SW 1271 (cell line): ENCODE measurements at regions not wholly inside any gene's neighbourhood (a gene's known extent, or its start where the extent isn't known, plus 50 kb on each side); places are given as distances from the start of the nearest gene placed in this dataset.

Experiments used
- DNase-seq, 2 experiments: peaks; one replicate each; lab custom pipeline; 2025; lab: John Stamatoyannopoulos, UW

DNA sequence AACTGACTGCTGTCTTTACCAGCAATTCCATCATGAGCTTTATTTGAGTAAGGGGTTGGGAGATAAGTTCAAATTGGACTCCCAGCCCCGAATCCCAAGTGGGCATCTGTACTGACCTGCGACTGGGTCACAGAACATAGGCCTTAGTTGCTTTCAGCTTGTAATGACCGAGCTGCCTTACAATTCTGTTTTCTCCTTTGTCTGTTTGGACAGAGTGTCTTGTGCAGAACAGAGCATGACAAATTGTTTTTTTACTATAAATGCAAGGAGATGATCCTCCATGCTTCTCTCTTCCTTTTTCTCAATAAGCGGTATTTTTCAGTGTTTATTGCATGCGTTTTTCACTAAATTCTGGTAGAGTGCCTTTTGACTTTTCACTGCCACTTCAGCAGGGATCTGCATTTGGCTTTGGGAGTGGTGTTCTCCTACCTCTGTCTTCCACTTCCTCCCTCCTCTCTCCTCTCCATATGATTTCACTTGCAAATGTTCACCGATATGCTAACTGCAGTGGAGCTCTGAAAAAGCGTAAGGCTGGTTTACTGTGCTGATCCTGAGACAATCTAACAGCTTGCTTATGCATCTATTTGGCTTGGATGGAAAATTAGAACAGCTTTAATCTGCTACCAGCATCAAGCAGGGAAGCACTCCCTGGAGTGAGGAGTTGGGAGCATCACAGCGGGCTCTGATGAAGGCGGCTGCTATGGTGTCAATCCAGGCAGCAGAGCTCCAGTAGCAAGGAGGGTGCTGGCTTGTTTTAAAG, 158.8 kb upstream of the SMIM21 start:
- DNase-seq: no peak

DNA sequence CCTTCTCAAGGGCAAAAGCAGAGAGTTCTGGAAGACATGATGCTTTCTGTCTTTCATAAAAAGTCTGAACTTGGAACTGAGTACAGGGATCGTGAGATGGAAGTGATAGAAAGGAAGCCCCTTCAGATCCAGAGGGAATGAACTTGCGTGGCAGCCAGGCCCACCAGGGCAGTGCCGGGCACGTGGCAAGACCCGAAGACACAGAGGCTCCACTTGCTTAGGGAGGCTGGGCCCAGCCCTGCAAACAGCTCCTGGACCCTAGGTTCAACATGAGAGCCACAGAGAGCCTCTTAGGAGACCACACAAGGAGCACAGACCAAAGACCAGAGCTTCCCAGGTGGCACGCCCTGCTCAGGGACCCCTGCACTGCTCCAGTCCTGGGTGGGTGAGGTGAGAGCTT, 155.4 kb upstream of the SMIM21 start:
- DNase-seq: no peak

DNA sequence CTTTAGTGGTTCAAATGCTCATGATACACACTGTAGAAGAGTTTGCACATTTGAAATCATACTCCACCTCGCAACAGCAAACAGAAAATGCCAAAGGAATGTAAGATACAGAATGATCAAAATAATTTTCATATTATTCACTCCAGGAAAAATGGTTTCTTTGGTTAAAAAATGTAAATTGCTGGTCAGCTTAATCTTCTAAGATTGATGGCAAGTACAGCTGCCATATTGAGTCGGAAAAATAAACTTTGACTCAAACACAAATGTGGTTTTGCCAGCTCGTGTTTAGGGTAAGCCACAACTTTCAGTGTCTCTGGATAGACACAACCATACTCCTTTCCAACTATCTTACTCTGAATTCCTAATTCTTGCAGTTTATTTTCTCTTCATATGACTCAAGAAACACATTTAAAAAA, 154.9 kb upstream of the SMIM21 start:
- no peak for DNase-seq

DNA sequence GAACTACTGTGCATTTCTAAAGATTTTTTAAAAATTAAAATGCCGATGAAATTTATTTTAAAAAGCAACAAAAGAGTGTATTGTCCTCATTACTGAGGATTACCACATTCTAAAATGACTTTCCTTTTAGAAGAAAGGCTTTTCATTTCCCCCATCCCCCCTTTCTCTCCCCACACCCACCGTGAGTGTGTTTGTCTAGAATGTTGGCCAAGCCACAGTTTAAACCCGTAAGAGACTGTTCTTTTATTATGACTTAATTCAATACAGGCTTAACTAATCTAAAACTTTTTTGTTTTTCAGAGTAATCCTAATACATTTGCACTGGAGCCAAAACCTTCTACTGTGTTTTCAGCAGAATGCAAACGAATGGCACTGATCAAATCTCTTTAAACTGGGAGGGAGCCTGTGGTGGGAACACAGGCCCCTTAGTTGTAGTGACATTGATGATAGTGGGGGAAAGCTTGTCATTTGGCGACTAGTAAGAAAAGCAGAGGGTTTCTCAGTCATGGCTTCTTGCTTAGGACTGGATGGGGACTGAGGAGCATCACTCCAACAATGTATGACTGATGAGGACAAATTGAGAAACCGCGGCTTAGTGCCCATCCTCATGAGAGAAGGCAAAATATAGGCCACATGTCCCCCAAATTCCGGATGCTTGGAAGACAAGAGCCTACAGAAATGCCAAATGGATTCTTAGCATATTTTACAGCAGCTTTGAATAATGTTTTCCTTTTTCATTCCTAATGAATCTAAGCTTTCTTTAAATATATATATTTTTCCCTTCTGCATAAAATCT, 154.0 kb upstream of the SMIM21 start:
- no peak for DNase-seq

DNA sequence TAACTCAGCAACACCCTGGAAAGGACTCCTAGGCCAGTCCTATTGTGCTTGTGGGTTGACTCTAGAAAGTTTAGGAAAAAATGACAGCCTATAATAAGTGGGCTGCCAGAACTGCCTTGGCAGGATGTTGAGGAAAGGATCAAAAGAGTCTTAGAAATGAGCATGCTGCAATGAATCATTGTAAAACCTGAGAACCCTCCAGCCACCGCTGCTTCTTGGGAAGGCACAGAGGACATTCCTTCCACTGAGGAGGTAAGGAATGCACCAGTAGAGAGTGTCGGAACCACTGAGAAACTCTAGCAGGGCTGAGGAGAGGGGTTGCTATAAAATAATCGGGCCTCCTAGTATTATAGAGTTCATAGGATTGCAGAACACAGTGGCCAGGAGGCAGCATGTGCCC, 146.7 kb upstream of the SMIM21 start:
- DNase-seq: no peak

DNA sequence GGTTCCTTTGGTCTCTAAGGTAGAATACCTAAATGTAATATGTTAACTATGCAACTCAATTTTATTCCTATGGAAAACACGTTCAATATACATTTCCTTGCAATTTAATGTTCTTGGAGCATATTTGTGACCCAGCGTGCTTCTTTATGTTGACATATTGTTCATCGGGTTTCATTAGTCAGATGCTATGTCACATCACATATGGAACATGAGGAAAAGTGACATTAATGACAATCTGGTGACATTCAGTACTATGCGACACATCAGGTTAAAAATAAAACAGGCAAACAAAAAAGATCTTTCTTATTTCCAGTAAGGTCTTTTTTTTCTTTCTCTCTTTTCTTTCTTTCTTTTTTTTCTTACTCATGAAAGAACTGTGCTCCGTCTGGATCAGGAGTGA, 135.6 kb upstream of the SMIM21 start:
- DNase-seq: no peak

DNA sequence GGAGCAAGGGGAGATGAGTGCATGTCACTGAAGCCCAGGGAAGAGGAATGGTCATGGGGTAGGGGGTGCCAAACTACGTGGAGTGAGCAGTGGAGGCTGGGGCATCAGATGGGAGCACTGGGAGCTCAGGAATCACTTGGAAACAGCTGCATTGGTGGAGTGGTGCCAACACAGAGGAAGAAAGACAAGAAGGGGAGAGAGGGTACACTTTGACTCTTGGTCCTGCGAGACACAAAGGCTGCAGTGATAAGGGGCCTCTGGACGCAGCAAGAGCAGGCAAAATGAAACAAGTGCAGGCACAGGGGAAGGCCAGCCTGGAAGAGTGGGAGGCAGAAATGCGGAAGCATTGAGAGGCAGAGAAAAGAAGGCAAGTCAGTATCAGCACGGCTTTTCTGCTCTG, 134.7 kb upstream of the SMIM21 start:
- no peak for DNase-seq

DNA sequence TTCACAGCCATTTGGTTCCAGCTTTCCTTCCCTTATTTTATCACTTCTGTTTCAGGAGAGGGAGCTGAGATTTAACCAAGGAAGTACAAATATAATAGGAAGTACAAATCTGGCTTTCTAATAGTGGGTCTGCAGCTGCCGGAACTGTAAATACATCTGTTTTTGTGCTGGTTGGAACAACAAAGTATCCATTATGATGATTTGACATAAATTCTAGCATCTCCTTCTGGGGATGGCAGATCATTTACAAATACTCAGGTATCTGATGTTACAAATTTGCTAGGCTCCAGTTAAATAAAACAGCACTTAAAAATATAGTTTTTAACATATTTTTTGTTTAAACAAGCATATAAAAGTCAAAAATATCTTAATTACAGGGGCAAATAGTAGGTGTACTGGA, 131.3 kb upstream of the SMIM21 start:
- no peak for DNase-seq

DNA sequence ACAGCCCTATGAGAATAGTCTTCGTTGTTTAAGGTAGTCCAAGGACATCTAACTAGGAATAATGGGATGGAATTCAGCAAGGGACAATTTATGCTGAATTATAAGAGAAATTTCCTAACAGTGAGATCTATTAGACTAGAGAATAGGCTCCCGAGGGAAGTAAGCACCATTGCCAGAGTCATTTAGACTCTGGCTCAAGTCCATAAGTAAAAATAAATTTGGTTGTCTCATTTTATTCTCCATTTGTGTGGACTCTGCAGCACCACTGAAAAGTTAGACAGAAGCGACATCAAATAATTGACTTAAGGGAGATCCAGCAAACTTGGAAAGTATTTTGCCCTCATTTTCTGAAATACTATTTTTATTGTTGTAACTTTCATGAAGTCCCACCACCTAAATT, 129.3 kb upstream of the SMIM21 start:
- DNase-seq: no peak

DNA sequence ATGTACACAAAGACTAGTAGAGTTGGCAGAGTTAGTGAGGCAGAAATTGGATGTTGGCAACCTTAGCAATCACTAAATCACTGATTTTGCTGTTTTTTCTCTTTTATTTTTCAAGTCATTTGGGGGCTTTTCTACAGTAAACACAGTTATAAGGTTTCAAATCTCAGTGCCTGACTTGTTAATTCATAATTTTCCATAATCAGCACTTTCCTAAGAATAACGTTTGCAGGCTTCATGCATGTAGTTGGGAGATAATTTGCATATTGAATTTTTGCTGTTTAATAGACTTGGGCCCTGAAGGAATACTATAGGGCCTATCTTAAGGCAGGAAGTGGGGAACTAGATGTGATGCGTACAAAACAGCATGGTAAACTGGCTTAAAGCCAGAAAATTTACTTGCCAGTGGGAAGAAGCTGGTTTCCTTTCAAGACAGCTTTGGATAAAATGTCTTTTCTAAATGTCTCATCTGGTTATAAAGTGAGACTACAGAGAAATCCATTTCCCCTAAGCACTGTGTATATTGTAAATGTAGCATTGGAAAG, 127.2 kb upstream of the SMIM21 start:
- no peak for DNase-seq

DNA sequence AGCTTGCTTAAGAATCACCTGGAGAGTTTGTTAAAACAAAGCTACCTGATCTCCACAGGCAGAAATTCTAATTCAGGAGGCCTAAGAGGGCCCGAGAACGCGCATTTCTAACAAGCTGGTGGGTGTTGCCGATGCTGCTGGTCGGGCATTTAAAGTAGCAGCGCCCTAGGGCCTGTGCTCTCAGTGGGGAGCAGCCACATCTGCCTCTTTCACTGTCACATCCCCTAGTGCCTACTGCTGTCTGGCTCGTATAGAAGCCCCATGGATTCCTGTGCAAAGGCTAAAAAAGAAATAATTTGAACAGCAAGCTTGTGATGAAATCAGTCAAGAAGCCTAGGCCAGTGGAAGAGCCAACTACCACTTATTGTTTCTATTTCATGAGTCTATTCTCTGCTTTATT, 126.7 kb upstream of the SMIM21 start:
- no peak for DNase-seq

DNA sequence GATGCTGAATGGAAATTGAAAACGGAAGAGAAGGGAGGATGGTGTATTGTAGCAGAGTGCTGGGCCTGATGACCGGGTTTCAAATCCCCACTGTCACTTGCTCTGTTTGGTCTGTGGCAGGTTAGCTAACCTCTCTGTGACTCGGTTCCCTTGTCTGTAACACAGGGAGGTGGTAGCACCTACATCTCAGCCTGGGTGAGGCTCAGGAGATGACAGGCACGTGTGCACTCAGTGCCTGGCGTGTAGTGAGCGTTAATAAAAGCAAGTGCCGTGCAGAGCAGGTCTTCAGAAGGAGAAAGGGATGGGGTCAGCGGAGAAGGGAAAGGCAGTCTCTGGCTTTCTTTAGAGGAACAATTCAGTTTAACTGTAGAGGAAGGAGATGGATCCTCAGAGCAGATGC, 125.5 kb upstream of the SMIM21 start:
- no peak for DNase-seq

DNA sequence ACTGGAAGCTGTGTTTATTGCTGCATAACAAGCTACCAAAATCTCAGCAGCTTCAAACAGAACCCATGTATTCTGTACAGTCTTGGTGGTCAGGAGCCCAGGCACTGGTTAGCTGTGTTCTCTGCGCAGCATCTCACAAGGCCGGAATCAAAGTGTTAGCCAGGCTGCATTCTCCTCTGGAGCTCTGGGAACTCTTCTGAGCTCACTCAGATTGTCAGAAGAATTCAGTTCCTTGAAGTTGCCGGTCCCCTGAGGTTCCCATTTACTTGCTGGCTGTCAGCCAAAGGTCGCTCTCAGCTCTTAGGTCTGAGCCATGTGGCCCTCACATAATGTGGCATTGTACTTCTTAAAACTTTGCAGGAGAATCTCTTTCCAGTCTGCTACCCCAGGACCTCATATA, 123.6 kb upstream of the SMIM21 start:
- DNase-seq: no peak

DNA sequence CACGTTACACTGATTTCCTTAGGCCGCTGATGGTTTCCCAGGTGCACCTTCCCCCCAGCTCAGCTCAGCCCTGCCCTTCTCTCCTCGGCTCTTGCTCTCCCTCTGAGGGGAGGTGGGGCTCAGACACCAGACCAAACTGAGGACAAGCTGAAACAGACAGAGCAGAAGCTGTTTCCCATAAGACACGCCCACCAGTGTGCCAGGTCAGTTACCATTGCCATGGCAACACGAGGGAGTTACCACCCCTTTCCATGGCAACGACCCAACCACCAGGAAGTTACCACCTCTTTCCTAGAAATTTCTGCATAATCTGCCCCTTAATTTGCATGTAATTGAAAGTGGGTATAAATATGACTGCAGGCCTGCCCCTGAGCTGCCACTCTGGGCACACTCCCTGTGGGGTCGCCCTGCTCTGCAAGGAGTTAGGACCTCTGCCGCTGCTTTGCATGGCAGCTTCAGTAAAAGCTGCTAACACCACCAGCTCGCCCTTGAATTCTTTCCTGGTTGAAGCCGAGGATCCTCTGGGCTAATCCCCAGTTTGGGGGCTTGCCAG, 120.9 kb upstream of the SMIM21 start:
- no peak for DNase-seq

DNA sequence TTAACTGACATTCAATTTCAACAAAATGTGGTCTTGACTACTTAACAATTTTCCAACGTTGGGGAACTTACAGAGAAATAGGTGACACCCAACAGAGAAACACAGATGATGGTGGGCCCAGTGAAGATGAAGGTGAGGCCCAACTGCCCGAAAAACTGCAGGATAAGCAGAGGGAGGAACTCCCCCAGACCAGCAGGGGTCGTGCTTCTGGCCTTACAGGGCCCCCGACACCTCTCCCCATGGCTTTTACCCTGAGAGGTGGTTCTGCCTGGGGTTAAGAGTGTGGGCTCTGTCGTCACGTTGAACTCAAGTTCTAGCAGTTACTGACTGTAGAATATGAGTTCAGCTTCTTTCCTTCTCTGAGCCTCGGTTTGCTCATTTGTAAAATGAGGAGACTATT, 119.5 kb upstream of the SMIM21 start:
- no peak for DNase-seq

DNA sequence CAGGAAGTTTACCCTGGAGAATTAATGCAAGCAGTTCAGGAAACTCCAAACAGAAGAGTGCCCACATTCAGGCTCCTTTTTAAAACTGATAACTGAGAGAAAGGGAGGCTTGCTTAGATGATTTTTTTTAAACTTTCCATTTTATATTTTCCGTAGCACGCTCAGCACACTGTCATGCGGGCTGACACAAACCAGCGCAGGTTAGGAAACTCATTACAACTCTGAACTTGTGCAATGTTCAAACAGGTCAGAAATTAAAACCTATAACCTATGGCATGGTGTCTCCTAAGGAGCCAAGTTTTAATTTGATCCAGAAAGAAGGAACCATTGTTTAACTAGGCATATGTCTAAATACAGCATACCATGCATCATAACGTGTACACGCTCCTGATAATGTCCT, 117.7 kb upstream of the SMIM21 start:
- DNase-seq: no peak

DNA sequence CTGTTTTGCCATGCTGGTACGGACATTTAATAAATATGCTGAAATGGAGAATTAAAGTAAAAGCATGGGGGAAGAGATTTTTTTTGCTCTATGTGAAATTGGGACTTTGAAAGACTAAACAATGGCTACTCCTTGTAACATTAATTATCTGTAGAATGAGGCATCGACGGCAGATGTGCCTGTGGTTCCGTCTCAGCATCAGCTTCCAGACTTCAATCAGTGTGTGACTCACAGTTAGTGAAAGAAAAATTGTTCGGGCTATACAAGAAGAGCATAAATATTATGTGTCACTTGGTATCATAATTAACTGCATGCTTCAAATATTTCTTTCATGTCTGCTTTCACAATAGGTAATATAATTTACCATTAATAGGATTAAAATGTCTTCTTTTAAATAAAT, 117.0 kb upstream of the SMIM21 start:
- DNase-seq: no peak

DNA sequence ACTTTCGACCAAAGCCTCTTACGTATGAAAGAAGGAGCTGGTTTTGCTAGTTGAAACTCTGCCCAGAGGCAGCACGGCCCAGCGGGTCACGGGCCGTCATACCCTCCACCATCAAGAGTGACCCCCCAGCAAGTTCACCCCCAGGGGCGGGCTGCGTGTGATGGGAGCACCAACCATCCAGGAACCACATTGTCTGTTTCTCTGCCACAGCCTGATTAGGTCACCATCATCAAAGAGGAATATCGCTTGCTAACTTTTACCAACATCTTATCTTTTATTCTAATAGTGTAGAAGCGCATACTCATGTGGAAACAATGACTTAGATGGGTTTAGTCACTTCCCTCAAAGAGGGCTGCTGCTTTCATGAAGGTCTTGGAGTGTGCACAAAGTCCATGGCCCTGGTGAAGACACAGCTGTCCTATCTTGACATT, 116.6 kb upstream of the SMIM21 start:
- DNase-seq: no peak

DNA sequence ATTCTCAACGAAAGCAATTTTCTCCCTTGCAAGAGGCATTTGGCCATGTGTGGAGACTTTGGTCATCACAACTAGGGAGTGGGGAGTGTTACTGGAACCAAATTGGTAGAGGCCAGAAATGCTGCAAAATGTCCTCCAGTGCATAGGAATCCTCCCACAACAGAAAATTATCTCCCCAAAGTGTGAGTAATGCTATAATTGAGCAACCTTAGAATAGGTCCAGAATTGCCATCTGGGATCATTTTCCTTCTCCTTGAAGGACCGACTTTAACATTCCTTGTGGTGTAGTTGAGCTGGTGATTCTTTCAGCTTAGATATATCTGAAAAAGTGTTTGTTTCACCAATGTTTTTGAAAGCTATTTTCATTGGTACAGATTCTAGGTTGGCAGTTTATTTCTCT, 111.2 kb upstream of the SMIM21 start:
- DNase-seq: no peak

DNA sequence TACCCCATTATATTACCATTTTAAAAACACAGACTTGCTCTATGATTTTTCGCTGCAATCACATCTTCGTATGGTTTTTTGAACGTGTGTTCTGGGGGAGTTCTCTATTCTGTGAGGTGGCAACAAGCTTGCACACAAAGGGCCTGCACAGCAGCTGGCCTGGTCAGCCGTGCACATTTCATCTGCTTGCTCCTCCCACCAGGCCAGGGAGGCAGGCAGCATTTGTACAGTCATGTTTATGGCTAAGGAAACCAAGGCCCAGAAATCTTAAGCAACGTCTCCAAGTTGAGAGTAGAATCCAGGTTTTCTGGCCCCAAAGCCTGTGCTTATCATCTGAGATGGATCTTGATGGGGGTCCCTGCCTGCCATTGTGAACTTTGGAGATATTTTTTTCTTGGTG, 106.4 kb upstream of the SMIM21 start:
- DNase-seq: no peak

DNA sequence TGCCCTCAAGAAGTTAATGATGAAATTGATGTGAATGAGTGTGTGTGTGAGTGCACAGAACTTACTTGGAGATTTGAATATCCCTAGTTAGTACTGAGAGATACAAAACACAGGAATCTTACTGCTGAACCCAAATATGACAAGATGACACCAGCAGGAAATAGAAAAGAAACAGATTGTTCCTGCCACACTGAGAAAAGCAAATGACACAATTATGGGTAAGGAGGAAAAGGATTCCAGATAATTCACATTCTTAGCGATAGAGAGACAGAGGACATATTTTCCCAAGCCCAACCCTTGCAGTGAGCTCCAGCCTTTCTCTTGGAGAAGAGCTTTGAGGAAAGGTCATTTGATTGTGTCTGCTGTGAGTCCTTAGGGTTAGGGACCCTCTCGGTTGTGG, 105.7 kb upstream of the SMIM21 start:
- no peak for DNase-seq

DNA sequence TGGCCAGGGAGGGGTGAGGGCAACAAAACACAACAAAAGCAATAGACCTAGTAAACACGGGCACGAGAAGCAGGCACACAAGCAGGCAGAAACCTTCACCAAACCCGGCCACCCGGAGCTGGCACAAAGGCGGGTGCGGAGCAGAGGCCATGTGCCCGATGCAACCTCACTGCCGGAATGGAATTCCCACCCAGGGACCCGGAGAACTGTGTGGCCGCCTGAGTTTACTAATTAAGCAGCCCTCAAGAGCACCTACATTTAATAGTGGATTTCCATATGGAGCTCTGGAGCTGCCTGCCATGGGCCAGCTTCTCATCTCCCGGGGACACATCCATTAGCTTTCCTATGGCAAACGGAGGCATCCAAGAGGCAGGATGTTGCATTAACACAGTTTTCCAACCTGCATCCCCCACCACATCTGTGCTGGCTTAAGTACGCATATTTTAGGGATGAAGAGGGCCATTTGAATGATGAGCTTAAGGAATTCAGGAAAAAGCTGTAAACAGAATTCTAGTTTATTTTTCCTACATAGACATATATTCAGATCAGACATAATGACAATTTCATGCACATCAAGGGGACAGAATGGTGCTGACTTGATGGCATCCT, 104.5 kb upstream of the SMIM21 start:
- no peak for DNase-seq
